Mucosa of descending colon (tissue), 3 donors: ENCODE measurements at regions not wholly inside any gene's neighbourhood (a gene's known extent, or its start where the extent isn't known, plus 50 kb on each side); places are given as distances from the start of the nearest gene placed in this dataset.

ENCODE experiments used
- ATAC-seq: fragments of 200-7000 bp; cut with Tn5 transposase; one replicate; pipeline ENCODE4 v1.9.1; 2020; ENCODE audit warnings: mild to moderate bottlenecking, moderate library complexity
- DNase-seq, 3 donors: peaks; one replicate each; pipeline ENCODE4 v3.0.0-alpha.2; 2020
- H3K36me3 ChIP-seq: fragments of 200-600 bp; one replicate; pipeline ENCODE4 v1.8.0; 2021; ENCODE audit warnings: low read depth, mild to moderate bottlenecking
- H3K4me1 ChIP-seq: fragments of 200-600 bp; one replicate; pipeline ENCODE4 v1.8.0; 2021; ENCODE audit warnings: low read depth, mild to moderate bottlenecking
- H3K4me3 ChIP-seq: fragments of 200-600 bp; one replicate; pipeline ENCODE4 v1.8.0; 2021; ENCODE audit warnings: mild to moderate bottlenecking
- H3K9me3 ChIP-seq: fragments of 200-600 bp; one replicate; pipeline ENCODE4 v1.8.0; 2021; ENCODE audit warnings: mild to moderate bottlenecking
- intact Hi-C, 2 donors: fragments of 100-400 bp; cut with DNase I in 1 of 2; cut with micrococcal nuclease in 1 of 2; formaldehyde crosslinking; loops; one replicate each; pipeline versions ENCODE4 v1.11.0 to v1.11.1; 2022; cut with DNase I, micrococcal nuclease
- TF ChIP-seq, protein P1 (sequence below): fragments of 200-600 bp; IDR thresholded peaks from one replicate; pipeline ENCODE4 v1.8.0; 2022; ENCODE audit warnings: antibody characterized with exemption, mild to moderate bottlenecking
- donor health status: DM: no; HTN: no; CAD: no; lungs with moderate emphysema.
- donor health status: DM: no; HTN: no; CAD: no.
- donor health status: DM: no; HTN: yes; CAD: no.

DNA sequence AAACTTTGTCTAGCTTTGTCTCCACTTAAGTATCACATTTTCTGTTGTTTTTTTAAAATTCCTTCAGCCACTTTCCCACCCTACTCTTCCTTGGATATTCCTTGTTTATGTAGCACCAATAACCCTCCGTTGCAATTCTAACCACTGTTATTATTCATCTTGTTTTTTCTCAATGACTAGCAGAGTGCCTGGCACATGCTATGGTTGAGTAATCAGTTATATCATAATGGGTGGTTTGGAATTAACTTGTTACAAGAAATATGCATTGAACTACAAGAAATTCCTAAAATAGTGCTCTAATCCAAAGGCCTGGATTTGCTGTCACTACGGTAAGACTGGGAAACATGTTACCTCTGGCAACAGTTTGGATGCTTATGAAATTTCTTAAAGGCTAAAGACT lies 756.6 kb downstream of the NOVA1 start:
- no peaks in the 10 kb centered on the region for H3K9me3 ChIP-seq
- intact Hi-C loops, result no loop called here
- ATAC-seq, result no peak

DNA sequence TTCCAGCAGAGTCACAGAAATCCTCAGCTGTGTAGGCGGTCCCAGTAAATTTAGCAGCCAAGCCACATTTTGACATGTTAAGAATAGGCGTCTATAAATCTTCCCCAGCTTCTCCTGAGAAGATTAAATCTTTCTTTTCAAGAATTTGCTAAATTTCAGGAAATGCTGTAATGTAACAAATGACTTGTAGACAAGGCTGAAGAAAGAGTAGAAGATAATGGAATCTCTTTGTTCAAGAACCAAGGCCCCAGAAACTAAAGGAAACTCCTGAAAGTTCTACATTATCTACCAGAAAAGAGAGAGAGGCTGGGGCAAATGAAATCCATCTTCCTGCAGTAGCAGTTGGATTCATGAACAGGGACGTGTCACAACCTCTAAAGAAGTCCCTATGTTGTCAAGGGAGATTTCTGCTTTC lies 760.3 kb downstream of the NOVA1 start:
- Histone ChIP-seq H3K4me1 (no peaks in the 10 kb centered on the region), H3K9me3 (no peaks in the 10 kb centered on the region), H3K4me3 (no peak overlapping the region), H3K36me3 (no peaks in the 10 kb centered on the region)
- ATAC-seq (no peak), DNase-seq (no peak)
- intact Hi-C loops, result no loop called here
- TF ChIP-seq, protein P1, sequence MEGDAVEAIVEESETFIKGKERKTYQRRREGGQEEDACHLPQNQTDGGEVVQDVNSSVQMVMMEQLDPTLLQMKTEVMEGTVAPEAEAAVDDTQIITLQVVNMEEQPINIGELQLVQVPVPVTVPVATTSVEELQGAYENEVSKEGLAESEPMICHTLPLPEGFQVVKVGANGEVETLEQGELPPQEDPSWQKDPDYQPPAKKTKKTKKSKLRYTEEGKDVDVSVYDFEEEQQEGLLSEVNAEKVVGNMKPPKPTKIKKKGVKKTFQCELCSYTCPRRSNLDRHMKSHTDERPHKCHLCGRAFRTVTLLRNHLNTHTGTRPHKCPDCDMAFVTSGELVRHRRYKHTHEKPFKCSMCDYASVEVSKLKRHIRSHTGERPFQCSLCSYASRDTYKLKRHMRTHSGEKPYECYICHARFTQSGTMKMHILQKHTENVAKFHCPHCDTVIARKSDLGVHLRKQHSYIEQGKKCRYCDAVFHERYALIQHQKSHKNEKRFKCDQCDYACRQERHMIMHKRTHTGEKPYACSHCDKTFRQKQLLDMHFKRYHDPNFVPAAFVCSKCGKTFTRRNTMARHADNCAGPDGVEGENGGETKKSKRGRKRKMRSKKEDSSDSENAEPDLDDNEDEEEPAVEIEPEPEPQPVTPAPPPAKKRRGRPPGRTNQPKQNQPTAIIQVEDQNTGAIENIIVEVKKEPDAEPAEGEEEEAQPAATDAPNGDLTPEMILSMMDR, result no peak

More for the DNA sequence above, 756.6 kb downstream of the NOVA1 start:
- no peaks in the 10 kb centered on the region for H3K36me3 ChIP-seq
- no peak overlapping the region for H3K4me3 ChIP-seq
- no peaks in the 10 kb centered on the region for H3K4me1 ChIP-seq
- TF ChIP-seq, protein P1, result no peak
- no peak for DNase-seq

DNA sequence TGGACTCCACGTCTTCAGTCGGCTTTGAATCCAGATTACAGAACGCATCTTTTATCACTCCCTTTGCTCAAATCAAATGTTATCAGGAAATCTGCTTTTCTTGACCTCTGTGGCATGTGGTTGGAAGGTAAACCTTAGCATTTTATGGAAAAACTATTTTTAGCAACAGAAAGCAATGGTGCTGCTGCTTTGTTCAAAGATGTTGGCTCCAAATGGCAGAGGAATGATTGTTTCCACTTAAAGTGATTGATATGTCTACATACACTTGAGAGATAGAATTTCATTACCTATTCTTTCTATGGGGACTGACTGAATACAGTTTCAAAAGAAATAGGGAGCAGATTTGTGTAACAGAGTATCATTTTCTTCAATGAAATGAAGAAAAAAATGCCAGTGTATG lies 761.2 kb downstream of the NOVA1 start:
- H3K9me3 ChIP-seq, result no peaks in the 10 kb centered on the region
- no peaks in the 10 kb centered on the region for H3K4me1 ChIP-seq
- intact Hi-C loops, result no loop called here
- H3K36me3 ChIP-seq, result no peaks in the 10 kb centered on the region
- TF ChIP-seq, protein P1, result no peak
- no peak overlapping the region for H3K4me3 ChIP-seq
- no peak for DNase-seq
- ATAC-seq, result no peak

DNA sequence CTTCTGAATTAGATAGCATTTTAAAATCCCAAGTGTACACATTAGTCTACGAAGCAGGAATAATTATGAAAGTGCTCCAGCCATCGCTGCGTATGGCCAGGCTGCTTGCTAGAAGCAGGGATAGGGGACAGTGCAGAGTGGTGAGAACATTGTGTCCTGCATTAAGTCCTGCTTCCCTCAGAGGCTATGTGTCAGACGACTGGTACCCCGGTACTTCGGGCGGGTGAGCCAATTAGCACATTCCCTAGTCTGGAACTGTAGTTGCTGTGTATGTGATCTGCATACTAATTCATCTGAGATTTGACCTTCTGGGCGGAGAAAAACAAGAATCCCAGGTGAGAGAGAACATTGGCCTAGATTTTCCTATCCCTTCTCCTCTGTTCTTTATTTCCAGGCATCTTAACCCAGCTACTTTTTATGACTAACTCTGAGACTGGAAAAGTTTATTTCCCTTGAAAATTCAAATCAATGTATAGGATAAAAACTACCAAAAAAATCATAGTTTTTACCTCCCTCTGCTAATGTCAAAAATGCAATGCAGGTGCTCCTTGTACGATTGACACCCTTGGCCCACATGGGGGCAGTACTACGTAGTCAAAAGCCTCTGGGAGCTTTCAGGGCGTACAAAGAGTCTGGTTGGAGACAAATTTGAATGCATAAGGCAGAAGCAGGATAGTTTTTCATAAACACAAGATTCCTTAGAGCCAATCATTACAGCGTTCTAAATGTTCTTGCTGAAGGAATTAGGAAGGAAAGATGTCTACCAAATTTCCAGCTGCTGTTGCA lies 764.3 kb downstream of the NOVA1 start:
- no peaks in the 10 kb centered on the region for H3K9me3 ChIP-seq
- DNase-seq (peak in 1 of 3 donors; percentile 59), ATAC-seq (peak; percentile 31)
- H3K4me1 ChIP-seq, result no peaks in the 10 kb centered on the region
- H3K4me3 ChIP-seq, result no peak overlapping the region
- intact Hi-C loops, result no loop called here
- TF ChIP-seq, protein P1, result no peak
- H3K36me3 ChIP-seq, result no peaks in the 10 kb centered on the region

DNA sequence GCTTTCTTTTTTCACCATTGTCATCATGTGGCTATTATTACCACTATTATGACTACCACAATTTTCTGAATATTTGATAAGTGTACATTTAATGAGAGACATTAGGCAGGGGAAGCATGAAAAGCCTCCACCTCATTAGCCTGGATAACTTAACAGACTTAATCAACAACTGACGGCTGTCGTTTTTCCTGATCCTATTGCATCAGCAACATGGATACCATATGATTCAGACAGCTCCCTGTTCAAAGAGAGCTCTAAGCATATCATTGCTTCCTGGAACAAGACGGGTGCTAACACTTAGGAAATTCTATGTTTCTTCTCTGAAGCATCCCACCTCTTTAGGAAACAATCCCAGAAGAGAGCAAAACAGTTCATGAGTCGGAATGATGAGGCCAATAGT lies 765.2 kb downstream of the NOVA1 start:
- TF ChIP-seq, protein P1, result no peak
- H3K9me3 ChIP-seq, result no peaks in the 10 kb centered on the region
- intact Hi-C loops, result no loop called here
- H3K4me1 ChIP-seq, result no peaks in the 10 kb centered on the region
- no peak for ATAC-seq
- no peak for DNase-seq
- no peak overlapping the region for H3K4me3 ChIP-seq
- H3K36me3 ChIP-seq, result no peaks in the 10 kb centered on the region

DNA sequence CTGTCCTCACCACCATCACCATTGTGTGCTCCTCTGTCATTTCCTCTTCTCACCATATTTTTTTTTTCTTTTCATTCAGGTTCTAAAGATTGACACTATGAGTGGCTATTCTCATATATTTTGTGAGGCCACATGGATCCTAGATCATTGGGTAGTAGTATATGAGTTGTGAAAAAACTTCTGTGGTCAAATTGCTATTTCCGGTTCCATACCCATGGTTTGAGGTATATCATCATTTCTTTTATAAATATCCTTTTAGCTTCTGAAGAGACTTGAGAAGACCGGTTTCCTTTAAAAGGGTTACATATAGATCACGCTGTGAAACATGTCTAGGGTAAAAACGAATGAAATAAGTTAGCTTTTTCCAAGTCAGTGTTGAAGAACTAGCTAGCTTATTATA lies 769.3 kb downstream of the NOVA1 start:
- H3K4me3 ChIP-seq, result no peak overlapping the region
- intact Hi-C loops, result no loop called here
- ATAC-seq, result no peak
- no peaks in the 10 kb centered on the region for H3K9me3 ChIP-seq
- H3K4me1 ChIP-seq, result no peaks in the 10 kb centered on the region
- TF ChIP-seq, protein P1, result no peak
- H3K36me3 ChIP-seq, result no peaks in the 10 kb centered on the region
- DNase-seq, result no peak
